Fibroblast of pulmonary artery (primary cell): ENCODE measurements at regions not wholly inside any gene's neighbourhood (a gene's known extent, or its start where the extent isn't known, plus 50 kb on each side); places are given as distances from the start of the nearest gene placed in this dataset.

Experiments
- DNase-seq: peaks from one replicate; pipeline ENCODE4 v3.0.0-alpha.2; 2010; ENCODE audit warnings: low read depth
- H3K4me3 ChIP-seq: replicated peaks from 2 replicates; pipeline ENCODE4 v1.5.1; 2011; ENCODE audit warnings: low read depth, mild to moderate bottlenecking, control low read depth, low read length, moderate library complexity
- CTCF ChIP-seq: IDR thresholded peaks from 2 replicates; pipeline ENCODE4 v1.5.1; 2011; ENCODE audit warnings: mild to moderate bottlenecking, control low read depth, low read length, inconsistent platforms; ENCODE audit errors: missing control alignments

GRCh38 chr18:22846088-22846683, 86.9 kb upstream of the RBBP8 start:
- peak; percentile 57 for TF ChIP-seq CTCF
- DNase-seq = peak; percentile 50
- H3K4me3 ChIP-seq = no peak overlapping the region

GRCh38 chr18:22846697-22847096, 86.4 kb upstream of the RBBP8 start:
- H3K4me3 ChIP-seq = no peak overlapping the region
- TF ChIP-seq CTCF = no peak
- no peak for DNase-seq

- peak; percentile 59 for DNase-seq
- H3K4me3 ChIP-seq = no peak overlapping the region
- TF ChIP-seq CTCF = no peak
Observed at GRCh38 chr18:22847392-22847791, 85.7 kb upstream of the RBBP8 start.

- no peak for DNase-seq
- no peak for TF ChIP-seq CTCF
- H3K4me3 ChIP-seq = no peak overlapping the region
Observed at GRCh38 chr18:22847867-22848451, 85.2 kb upstream of the RBBP8 start.

GRCh38 chr18:22848615-22849014, 84.5 kb upstream of the RBBP8 start:
- TF ChIP-seq CTCF = no peak
- peak; percentile 93 for DNase-seq
- no peak overlapping the region for H3K4me3 ChIP-seq

- no peak for TF ChIP-seq CTCF
- no peak for DNase-seq
- H3K4me3 ChIP-seq = no peak overlapping the region
Observed at GRCh38 chr18:22856870-22857269, 76.3 kb upstream of the RBBP8 start.

GRCh38 chr18:22858121-22858520, 75.0 kb upstream of the RBBP8 start:
- H3K4me3 ChIP-seq = no peak overlapping the region
- no peak for DNase-seq
- no peak for TF ChIP-seq CTCF
